ENCODE measurements at regions not wholly inside any gene's neighbourhood (a gene's known extent, or its start where the extent isn't known, plus 50 kb on each side); places are given as distances from the start of the nearest gene placed in this dataset.

DNA sequence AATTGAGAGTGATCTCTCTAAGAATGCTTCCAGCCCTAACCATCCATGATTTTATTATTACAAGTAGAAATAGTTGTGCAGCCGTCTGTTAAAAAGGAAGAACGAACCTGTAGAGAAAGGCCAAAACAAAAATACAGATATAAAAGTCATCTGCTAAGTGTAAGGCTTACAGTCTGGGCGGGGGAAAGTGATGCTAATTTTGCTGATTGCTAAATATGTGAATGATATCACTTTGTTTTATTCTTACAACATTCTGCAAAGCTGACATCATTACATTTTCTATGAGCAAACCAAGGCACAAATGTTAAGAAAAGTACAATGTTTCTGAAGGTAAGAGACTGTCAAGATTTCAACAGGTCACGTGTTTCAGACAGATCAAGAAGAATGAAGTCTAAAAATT is 101.5 kb upstream of the RAP1B start:
- no peak for TF ChIP-seq ZFX (IDR thresholded peaks at IDR 0.05)
- TF ChIP-seq, protein P1, sequence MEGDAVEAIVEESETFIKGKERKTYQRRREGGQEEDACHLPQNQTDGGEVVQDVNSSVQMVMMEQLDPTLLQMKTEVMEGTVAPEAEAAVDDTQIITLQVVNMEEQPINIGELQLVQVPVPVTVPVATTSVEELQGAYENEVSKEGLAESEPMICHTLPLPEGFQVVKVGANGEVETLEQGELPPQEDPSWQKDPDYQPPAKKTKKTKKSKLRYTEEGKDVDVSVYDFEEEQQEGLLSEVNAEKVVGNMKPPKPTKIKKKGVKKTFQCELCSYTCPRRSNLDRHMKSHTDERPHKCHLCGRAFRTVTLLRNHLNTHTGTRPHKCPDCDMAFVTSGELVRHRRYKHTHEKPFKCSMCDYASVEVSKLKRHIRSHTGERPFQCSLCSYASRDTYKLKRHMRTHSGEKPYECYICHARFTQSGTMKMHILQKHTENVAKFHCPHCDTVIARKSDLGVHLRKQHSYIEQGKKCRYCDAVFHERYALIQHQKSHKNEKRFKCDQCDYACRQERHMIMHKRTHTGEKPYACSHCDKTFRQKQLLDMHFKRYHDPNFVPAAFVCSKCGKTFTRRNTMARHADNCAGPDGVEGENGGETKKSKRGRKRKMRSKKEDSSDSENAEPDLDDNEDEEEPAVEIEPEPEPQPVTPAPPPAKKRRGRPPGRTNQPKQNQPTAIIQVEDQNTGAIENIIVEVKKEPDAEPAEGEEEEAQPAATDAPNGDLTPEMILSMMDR (conservative IDR thresholded peaks at IDR 0.05) = no peak
- no peak overlapping the region for H3K27ac ChIP-seq

DNA sequence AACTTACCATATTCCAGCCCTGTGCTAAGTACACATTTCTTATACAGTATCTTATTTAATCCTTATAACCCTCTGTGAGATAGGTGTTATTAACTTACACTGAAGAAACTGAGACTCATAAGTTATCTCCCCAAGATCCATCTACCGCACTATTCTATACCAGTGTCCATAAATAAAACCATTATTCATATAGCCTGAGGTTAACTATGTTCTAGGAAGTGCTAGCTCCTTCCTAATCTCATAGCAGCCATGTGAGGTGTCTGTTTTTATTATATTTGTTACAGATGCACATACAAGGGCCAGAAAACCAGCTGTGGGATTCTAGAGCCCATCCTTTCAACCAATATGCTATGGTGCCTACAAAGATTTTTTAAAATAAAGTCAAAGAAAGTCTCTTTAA is 100.3 kb upstream of the RAP1B start:
- H3K27ac ChIP-seq = no peak overlapping the region
- TF ChIP-seq, protein P1 (conservative IDR thresholded peaks at IDR 0.05) = no peak
- no peak for TF ChIP-seq ZFX (IDR thresholded peaks at IDR 0.05)

DNA sequence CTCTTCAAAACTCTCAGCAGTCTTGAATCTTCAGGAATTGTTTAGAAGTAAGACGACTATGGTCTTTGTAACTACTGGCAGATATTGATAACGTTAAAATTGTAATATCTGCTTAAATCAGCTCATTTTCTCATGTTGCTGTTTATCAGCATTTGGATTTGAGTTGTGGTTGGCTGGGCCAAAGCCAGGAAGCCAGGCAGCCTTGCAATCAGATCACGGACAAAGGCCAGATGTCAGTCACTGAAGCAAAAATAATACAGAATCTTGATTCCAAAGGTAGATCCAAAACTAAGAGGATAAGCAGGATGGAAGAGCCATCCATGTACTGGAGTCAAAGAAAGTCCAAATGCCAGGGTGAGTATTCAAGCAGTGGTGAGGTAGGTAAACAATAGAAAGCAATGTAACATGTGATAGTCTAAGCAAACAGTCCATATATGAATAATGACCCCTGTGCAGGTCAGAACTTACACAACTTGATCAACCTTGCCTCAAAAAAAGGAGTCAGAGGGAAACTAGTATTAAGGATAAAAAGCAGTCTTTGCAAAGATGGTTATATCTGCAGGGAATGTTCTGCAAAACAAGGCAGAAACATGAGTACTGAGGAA is 95.8 kb upstream of the RAP1B start:
- no peak for TF ChIP-seq ZFX (IDR thresholded peaks at IDR 0.05)
- TF ChIP-seq, protein P1 (conservative IDR thresholded peaks at IDR 0.05) = no peak
- H3K27ac ChIP-seq = no peak overlapping the region

DNA sequence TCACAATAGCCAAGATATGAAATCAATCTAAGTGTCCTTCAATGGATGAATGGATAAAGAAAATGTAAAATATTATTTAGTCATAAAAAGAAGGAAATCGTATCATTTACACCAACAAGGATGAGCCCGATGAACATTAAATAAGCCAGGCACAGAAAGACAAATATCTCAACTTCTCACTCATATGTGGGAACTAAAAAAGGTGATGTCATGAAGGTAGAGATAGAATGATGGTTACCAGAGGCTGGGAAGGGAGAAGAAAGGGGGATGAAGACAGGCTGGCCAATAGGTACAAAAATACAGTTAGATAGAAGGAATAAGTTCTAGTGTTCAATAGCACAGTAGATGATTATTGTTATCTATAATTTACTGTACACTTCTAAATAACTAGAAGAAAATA is 94.9 kb upstream of the RAP1B start:
- no peak overlapping the region for H3K27ac ChIP-seq
- TF ChIP-seq ZFX (IDR thresholded peaks at IDR 0.05) = no peak
- TF ChIP-seq, protein P1 (conservative IDR thresholded peaks at IDR 0.05) = no peak

DNA sequence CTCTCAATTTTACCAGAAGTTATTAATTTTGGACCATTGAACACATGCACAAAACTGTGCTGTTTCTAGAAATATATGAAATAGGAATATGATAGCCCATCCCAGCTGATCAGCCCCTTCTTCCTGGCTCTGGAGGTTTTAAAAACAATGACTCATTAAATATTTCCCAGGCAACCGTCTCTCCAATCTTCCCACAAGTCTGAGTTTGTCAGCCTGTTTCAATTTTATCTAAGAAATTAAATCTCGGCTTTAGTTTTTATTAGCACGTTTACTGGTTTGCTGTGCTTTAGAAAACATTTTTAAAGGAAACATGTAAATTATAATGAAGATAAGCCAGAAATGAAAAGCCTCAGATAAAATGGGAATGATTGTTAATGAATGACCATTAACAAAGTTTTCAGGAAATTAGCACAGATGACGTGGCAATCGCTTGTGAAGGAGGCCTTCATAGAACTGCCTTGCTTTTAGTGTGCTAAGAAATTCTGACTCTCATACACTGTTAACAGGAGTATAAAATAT is 89.3 kb upstream of the RAP1B start:
- TF ChIP-seq, protein P1 (conservative IDR thresholded peaks at IDR 0.05) = no peak
- TF ChIP-seq ZFX (IDR thresholded peaks at IDR 0.05) = no peak
- H3K27ac ChIP-seq = no peak overlapping the region

DNA sequence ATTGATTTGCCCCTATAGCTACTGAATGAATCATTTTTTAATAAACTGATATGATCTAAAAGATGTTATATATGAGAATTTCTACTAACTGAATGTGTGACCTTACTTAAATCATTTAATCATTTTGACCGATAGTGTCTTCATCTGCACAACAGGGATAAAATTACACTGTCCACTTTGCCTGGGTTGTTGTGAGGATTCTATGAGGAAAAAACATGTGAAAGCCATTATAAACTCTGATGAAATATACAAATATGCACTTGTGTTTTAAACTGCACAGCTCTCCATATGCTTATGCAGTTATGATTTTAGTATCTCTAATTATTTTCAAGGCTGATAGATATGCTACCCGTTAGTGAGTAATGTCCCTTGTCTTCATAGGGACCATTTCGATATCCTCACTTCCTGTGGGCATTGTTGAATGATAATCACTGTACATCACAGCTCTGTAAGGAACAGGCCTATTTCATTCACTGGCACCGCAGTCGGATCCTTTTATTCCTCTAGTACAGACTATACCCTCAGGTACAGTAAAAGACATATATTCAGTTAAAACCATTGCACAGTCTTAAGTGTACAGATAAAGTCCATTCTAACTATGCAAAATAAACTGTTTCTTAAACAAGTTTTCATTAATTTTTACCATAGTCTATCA is 88.7 kb upstream of the RAP1B start:
- no peak for TF ChIP-seq ZFX (IDR thresholded peaks at IDR 0.05)
- TF ChIP-seq, protein P1 (conservative IDR thresholded peaks at IDR 0.05) = no peak
- no peak overlapping the region for H3K27ac ChIP-seq

DNA sequence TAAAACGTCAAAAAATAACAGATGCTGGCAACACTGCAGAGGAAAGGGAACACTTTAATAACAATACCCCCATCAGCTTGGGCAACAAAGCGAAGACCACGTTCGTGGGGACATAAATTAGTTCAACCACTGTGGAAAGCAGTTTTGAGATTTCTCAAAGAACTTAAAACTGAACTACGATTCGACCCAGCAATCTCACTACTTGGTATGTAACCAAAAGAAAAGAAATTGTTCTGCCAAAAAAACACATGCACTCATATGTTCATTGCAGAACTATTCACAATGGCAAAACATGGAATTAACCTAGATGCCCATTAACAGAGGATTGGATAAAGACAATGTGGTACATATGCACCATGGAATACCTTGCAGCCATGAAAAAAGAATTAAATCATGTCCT is 81.2 kb upstream of the RAP1B start:
- TF ChIP-seq ZFX (IDR thresholded peaks at IDR 0.05) = no peak
- TF ChIP-seq, protein P1 (conservative IDR thresholded peaks at IDR 0.05) = no peak
- H3K27ac ChIP-seq = no peak overlapping the region

All from C4-2B (cell line).